Smooth muscle cell (in vitro differentiated cells): ENCODE measurements at regions not wholly inside any gene's neighbourhood (a gene's known extent, or its start where the extent isn't known, plus 50 kb on each side); places are given as distances from the start of the nearest gene placed in this dataset.

Experiments used
- DNase-seq: peaks from one replicate; lab custom pipeline; 2025; ENCODE audit not compliant: unreplicated experiment; lab: John Stamatoyannopoulos, UW
- H2AFZ ChIP-seq: fragments of 200-600 bp; sonication (generic); 2 replicates; pipeline ENCODE4 v1.6.0; 2016; ENCODE audit warnings: antibody characterized with exemption, low read depth, mild to moderate bottlenecking
- H3F3A ChIP-seq: fragments of 200-600 bp; sonication (generic); 2 replicates; pipeline ENCODE4 v1.6.0; 2017; ENCODE audit warnings: antibody characterized with exemption, low read depth
- H3K27ac ChIP-seq: fragments of 200-600 bp; sonication (generic); 2 replicates; pipeline ENCODE4 v1.5.1; 2016; ENCODE audit warnings: low read depth, mild to moderate bottlenecking
- H3K27me3 ChIP-seq: fragments of 200-600 bp; sonication (generic); 2 replicates; pipeline ENCODE4 v1.6.1; 2016; ENCODE audit warnings: low read depth, mild to moderate bottlenecking
- H3K36me3 ChIP-seq: fragments of 200-600 bp; sonication (generic); 2 replicates; pipeline ENCODE4 v1.5.1; 2016; ENCODE audit warnings: low read depth
- H3K4me1 ChIP-seq: fragments of 200-600 bp; sonication (generic); 2 replicates; pipeline ENCODE4 v1.5.1; 2016; ENCODE audit warnings: low read depth
- H3K4me2 ChIP-seq: fragments of 200-600 bp; sonication (generic); 2 replicates; pipeline ENCODE4 v1.6.0; 2016; ENCODE audit warnings: mild to moderate bottlenecking
- H3K4me3 ChIP-seq: fragments of 200-600 bp; sonication (generic); 2 replicates; pipeline ENCODE4 v1.5.1; 2016; ENCODE audit warnings: mild to moderate bottlenecking
- H3K79me2 ChIP-seq: fragments of 200-600 bp; sonication (generic); 2 replicates; pipeline ENCODE4 v1.6.0; 2016; ENCODE audit warnings: low read depth, mild to moderate bottlenecking
- H3K9ac ChIP-seq: fragments of 200-600 bp; sonication (generic); 2 replicates; pipeline ENCODE4 v1.6.0; 2016; ENCODE audit warnings: low read depth
- H3K9me3 ChIP-seq: fragments of 200-600 bp; sonication (generic); replicated peaks from 2 replicates; pipeline ENCODE4 v1.5.1; 2016; ENCODE audit warnings: low read depth
- H4K20me1 ChIP-seq: fragments of 200-600 bp; sonication (generic); 2 replicates; pipeline ENCODE4 v1.6.0; 2016; ENCODE audit warnings: low read depth
- CTCF ChIP-seq: fragments of 200-600 bp; sonication (generic); IDR thresholded peaks from 2 replicates; pipeline ENCODE4 v1.5.1; 2017; ENCODE audit warnings: borderline replicate concordance, mild to moderate bottlenecking, antibody characterized with exemption; ENCODE audit not compliant: insufficient read depth, poor library complexity, severe bottlenecking
- WGBS: methylation state at CpG from one replicate; pipeline ENCODE4 v1.1.7; 2016; ENCODE audit warnings: low lambda C conversion rate; 5-methylcytosine and 5-hydroxymethylcytosine counted together

GRCh38 chr1:186577216-186577615, 103.0 kb downstream of the PTGS2 start:
- no peaks in the 10 kb centered on the region for H3K27me3 ChIP-seq
- H4K20me1 ChIP-seq, result no peaks in the 10 kb centered on the region
- no peaks in the 10 kb centered on the region for H3K79me2 ChIP-seq
- H3F3A ChIP-seq, result no peaks in the 10 kb centered on the region
- no peak overlapping the region for H3K4me3 ChIP-seq
- H3K4me1 ChIP-seq, result no peaks in the 10 kb centered on the region
- 96% methylated on average over 2 of the region's 2 CpGs for WGBS
- no peak for DNase-seq
- H3K27ac ChIP-seq, result no peak overlapping the region
- H3K36me3 ChIP-seq, result no peaks in the 10 kb centered on the region
- no peak overlapping the region for H3K9ac ChIP-seq
- no peak overlapping the region for H3K4me2 ChIP-seq
- H3K9me3 ChIP-seq, result no peaks in the 10 kb centered on the region
- no peak overlapping the region for H2AFZ ChIP-seq
- no peak for TF ChIP-seq CTCF

GRCh38 chr1:186575348-186575747, 104.9 kb downstream of the PTGS2 start:
- DNase-seq, result no peak

GRCh38 chr1:186574926-186575325, 105.3 kb downstream of the PTGS2 start:
- H3K27me3 ChIP-seq, result no peaks in the 10 kb centered on the region
- no peak for DNase-seq
- whole genome bisulfite sequencing, result 80% methylated on average over 1 of the region's 1 CpG
- no peaks in the 10 kb centered on the region for H3F3A ChIP-seq
- no peaks in the 10 kb centered on the region for H3K36me3 ChIP-seq
- H3K27ac ChIP-seq, result no peak overlapping the region
- H4K20me1 ChIP-seq, result no peaks in the 10 kb centered on the region
- H3K79me2 ChIP-seq, result no peaks in the 10 kb centered on the region
- no peak overlapping the region for H2AFZ ChIP-seq
- TF ChIP-seq CTCF, result no peak
- H3K9me3 ChIP-seq, result no peaks in the 10 kb centered on the region
- no peaks in the 10 kb centered on the region for H3K4me1 ChIP-seq
- no peak overlapping the region for H3K9ac ChIP-seq
- H3K4me3 ChIP-seq, result no peak overlapping the region
- no peak overlapping the region for H3K4me2 ChIP-seq

More at GRCh38 chr1:186575348-186575747, 104.9 kb downstream of the PTGS2 start:
- no peak overlapping the region for H3K4me2 ChIP-seq
- no peak overlapping the region for H3K9ac ChIP-seq
- no peak overlapping the region for H3K27ac ChIP-seq
- H3K36me3 ChIP-seq, result no peaks in the 10 kb centered on the region
- no peaks in the 10 kb centered on the region for H3K4me1 ChIP-seq
- H3K27me3 ChIP-seq, result no peaks in the 10 kb centered on the region
- no peak overlapping the region for H3K4me3 ChIP-seq
- H3K79me2 ChIP-seq, result no peaks in the 10 kb centered on the region
- H2AFZ ChIP-seq, result no peak overlapping the region
- H4K20me1 ChIP-seq, result no peaks in the 10 kb centered on the region
- no peaks in the 10 kb centered on the region for H3F3A ChIP-seq
- no peaks in the 10 kb centered on the region for H3K9me3 ChIP-seq
- TF ChIP-seq CTCF, result no peak

- H3K27ac ChIP-seq, result no peak overlapping the region
- no peak overlapping the region for H2AFZ ChIP-seq
- no peak overlapping the region for H3K4me3 ChIP-seq
- no peaks in the 10 kb centered on the region for H3K79me2 ChIP-seq
- H3K27me3 ChIP-seq, result no peaks in the 10 kb centered on the region
- H3K36me3 ChIP-seq, result no peaks in the 10 kb centered on the region
- H3K9me3 ChIP-seq, result no peaks in the 10 kb centered on the region
- no peaks in the 10 kb centered on the region for H4K20me1 ChIP-seq
- H3K9ac ChIP-seq, result no peak overlapping the region
- no peak overlapping the region for H3K4me2 ChIP-seq
- TF ChIP-seq CTCF, result no peak
- no peak for DNase-seq
- no peaks in the 10 kb centered on the region for H3F3A ChIP-seq
- 94% methylated on average over 3 of the region's 3 CpGs for WGBS
- no peaks in the 10 kb centered on the region for H3K4me1 ChIP-seq
These were observed 107.7 kb downstream of the PTGS2 start for GRCh38 chr1:186572509-186572908.
